ENCODE measurements at regions not wholly inside any gene's neighbourhood (a gene's known extent, or its start where the extent isn't known, plus 50 kb on each side); places are given as distances from the start of the nearest gene placed in this dataset.

DNA sequence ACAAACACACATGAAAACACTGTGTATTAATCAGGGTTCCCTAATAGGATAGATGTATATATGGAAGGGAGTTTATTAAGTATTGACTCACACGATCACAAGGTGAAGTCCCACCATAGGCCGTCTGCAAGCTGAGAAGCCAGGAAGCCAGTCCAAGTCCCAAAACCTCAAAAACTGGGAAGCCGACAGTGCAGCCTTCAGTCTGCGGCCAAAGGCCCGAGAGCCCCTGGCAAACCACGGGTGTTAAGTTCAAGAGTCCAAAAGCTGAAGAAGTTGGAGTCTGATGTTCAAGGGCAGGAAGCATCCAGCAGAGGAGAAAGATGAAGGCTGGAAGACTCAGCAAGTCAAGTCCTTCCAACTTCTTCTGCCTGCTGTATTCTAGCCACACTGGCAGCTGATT, 1085.0 kb upstream of the TMEM132C start:
- TF ChIP-seq EGR1 (IDR thresholded peaks at IDR 0.05) (no peak), CREB1 (IDR thresholded peaks at IDR 0.05; ENCODE audit: low read depth) (no peak)
